Tibial nerve (tissue), 3 donors: ENCODE measurements at regions not wholly inside any gene's neighbourhood (a gene's known extent, or its start where the extent isn't known, plus 50 kb on each side); places are given as distances from the start of the nearest gene placed in this dataset.

Experiments
- POLR2A ChIP-seq, 2 donors: fragments of 450-650 bp; IDR thresholded peaks; one replicate each; pipeline ENCODE4 v1.6.1; 2017; ENCODE audit warnings: antibody characterized with exemption in 2 of 2, mild to moderate bottlenecking in 2 of 2, moderate library complexity in 2 of 2
- TF ChIP-seq, protein P1 (sequence below), 5 experiments: fragments of 200-600 bp in 3 of 5; fragments of 450-650 bp in 2 of 5; sonication (generic) in 3 of 5; IDR thresholded peaks; one replicate each; pipeline ENCODE4 v1.5.1; 2016 to 2019; ENCODE audit warnings: antibody characterized with exemption in 5 of 5, mild to moderate bottlenecking in 3 of 5, moderate library complexity in 2 of 5

DNA sequence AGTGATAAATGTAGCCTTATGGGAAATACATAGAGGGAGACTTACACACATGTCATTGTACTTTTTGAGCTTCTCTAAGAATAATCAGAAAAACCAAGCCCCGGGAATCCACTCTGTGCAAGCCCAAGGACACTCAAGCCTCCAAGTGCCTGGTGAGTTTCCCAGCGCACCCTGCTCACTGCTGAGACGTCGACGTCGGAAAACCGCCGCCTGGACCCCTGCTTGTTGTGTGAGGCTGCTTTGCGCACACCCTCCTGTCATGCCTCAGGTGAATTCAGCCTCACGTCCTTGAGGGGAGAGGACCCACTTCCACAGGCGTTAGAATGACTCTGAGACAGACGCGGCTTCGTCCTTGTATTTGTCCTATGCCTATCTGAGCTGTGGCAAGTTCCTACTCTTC is 368.4 kb upstream of the AKR1E2 start:
- no peak for TF ChIP-seq POLR2A (IDR thresholded peaks at IDR 0.05)
- TF ChIP-seq, protein P1, sequence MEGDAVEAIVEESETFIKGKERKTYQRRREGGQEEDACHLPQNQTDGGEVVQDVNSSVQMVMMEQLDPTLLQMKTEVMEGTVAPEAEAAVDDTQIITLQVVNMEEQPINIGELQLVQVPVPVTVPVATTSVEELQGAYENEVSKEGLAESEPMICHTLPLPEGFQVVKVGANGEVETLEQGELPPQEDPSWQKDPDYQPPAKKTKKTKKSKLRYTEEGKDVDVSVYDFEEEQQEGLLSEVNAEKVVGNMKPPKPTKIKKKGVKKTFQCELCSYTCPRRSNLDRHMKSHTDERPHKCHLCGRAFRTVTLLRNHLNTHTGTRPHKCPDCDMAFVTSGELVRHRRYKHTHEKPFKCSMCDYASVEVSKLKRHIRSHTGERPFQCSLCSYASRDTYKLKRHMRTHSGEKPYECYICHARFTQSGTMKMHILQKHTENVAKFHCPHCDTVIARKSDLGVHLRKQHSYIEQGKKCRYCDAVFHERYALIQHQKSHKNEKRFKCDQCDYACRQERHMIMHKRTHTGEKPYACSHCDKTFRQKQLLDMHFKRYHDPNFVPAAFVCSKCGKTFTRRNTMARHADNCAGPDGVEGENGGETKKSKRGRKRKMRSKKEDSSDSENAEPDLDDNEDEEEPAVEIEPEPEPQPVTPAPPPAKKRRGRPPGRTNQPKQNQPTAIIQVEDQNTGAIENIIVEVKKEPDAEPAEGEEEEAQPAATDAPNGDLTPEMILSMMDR (IDR thresholded peaks at IDR 0.05) = no peak
